ENCODE measurements at regions not wholly inside any gene's neighbourhood (a gene's known extent, or its start where the extent isn't known, plus 50 kb on each side); places are given as distances from the start of the nearest gene placed in this dataset.

GRCh38 chr3:150346981-150347863 lies 60.9 kb upstream of the TSC22D2 start:
- H3K4me1 ChIP-seq (ENCODE audit: insufficient read depth), result peaks cover 32% of the 10 kb centered on the region
- H3K4me2 ChIP-seq, result peak overlapping the region; percentile 63
- H3K36me3 ChIP-seq (replicated peaks; ENCODE audit: insufficient read depth, low read depth), result no peaks in the 10 kb centered on the region
- WGBS (ENCODE audit: low lambda C conversion rate, missing lambda C conversion rate), result 31% methylated on average over 10 of the region's 10 CpGs
- no peak overlapping the region for H3K4me3 ChIP-seq
- DNase-seq (ENCODE audit: low spot score), result no peak
- H3K27me3 ChIP-seq, result no peaks in the 10 kb centered on the region
- H3K79me2 ChIP-seq, result no peaks in the 10 kb centered on the region
- no peaks in the 10 kb centered on the region for H4K20me1 ChIP-seq (ENCODE audit: insufficient read depth, poor library complexity, severe bottlenecking)
- peak overlapping the region; percentile 22 for H2AFZ ChIP-seq
- peak overlapping the region; percentile 77 for H3K27ac ChIP-seq
- no peaks in the 10 kb centered on the region for H3K9me3 ChIP-seq (ENCODE audit: low read depth)
- H3K9me2 ChIP-seq (replicated peaks; ENCODE audit: insufficient read depth), result no peaks in the 10 kb centered on the region
- no peak for TF ChIP-seq EZH2phosphoT487 (IDR thresholded peaks at IDR 0.05; ENCODE audit: low read depth, severe bottlenecking, unreplicated experiment)
- TF ChIP-seq CTCF (IDR thresholded peaks at IDR 0.05; ENCODE audit: poor library complexity), result no peak
- TF ChIP-seq EZH2 (IDR thresholded peaks at IDR 0.05; ENCODE audit: borderline replicate concordance), result no peak

- Histone ChIP-seq H3K4me1 (ENCODE audit: insufficient read depth) (peaks cover 32% of the 10 kb centered on the region), H3K79me2 (no peaks in the 10 kb centered on the region), H3K9me2 (replicated peaks; ENCODE audit: insufficient read depth) (no peaks in the 10 kb centered on the region), H3K9me3 (ENCODE audit: low read depth) (no peaks in the 10 kb centered on the region), H3K4me2 (peak overlapping the region; percentile 63), H3K4me3 (no peak overlapping the region), H3K27me3 (no peaks in the 10 kb centered on the region), H3K36me3 (replicated peaks; ENCODE audit: insufficient read depth, low read depth) (no peaks in the 10 kb centered on the region), H2AFZ (peak overlapping the region; percentile 22), H4K20me1 (ENCODE audit: insufficient read depth, poor library complexity, severe bottlenecking) (no peaks in the 10 kb centered on the region), H3K27ac (peak overlapping the region; percentile 77)
- no peak for DNase-seq (ENCODE audit: low spot score)
- 64% methylated on average over 6 of the region's 6 CpGs for WGBS (ENCODE audit: low lambda C conversion rate, missing lambda C conversion rate)
- TF ChIP-seq CTCF (IDR thresholded peaks at IDR 0.05; ENCODE audit: poor library complexity) (no peak), EZH2 (IDR thresholded peaks at IDR 0.05; ENCODE audit: borderline replicate concordance) (no peak), EZH2phosphoT487 (IDR thresholded peaks at IDR 0.05; ENCODE audit: low read depth, severe bottlenecking, unreplicated experiment) (no peak)
These were observed 61.8 kb upstream of the TSC22D2 start for GRCh38 chr3:150346266-150346665.

- WGBS (ENCODE audit: low lambda C conversion rate, missing lambda C conversion rate), result 35% methylated on average over 10 of the region's 10 CpGs
- Histone ChIP-seq H3K79me2 (no peaks in the 10 kb centered on the region), H4K20me1 (ENCODE audit: insufficient read depth, poor library complexity, severe bottlenecking) (no peaks in the 10 kb centered on the region), H2AFZ (no peak overlapping the region), H3K4me2 (peak overlapping the region; percentile 4), H3K4me1 (ENCODE audit: insufficient read depth) (peaks cover 32% of the 10 kb centered on the region), H3K9me2 (replicated peaks; ENCODE audit: insufficient read depth) (no peaks in the 10 kb centered on the region), H3K27ac (peak overlapping the region; percentile 77), H3K9me3 (ENCODE audit: low read depth) (no peaks in the 10 kb centered on the region), H3K4me3 (no peak overlapping the region), H3K36me3 (replicated peaks; ENCODE audit: insufficient read depth, low read depth) (no peaks in the 10 kb centered on the region), H3K27me3 (no peaks in the 10 kb centered on the region)
- TF ChIP-seq CTCF (IDR thresholded peaks at IDR 0.05; ENCODE audit: poor library complexity), result no peak
- TF ChIP-seq EZH2 (IDR thresholded peaks at IDR 0.05; ENCODE audit: borderline replicate concordance), result no peak
- no peak for TF ChIP-seq EZH2phosphoT487 (IDR thresholded peaks at IDR 0.05; ENCODE audit: low read depth, severe bottlenecking, unreplicated experiment)
- peak; percentile 80 for DNase-seq (ENCODE audit: low spot score)
These were observed 63.0 kb upstream of the TSC22D2 start for GRCh38 chr3:150345021-150345538.

Measured in hepatocyte (in vitro differentiated cells).